GM21367 (cell line): ENCODE measurements at regions not wholly inside any gene's neighbourhood (a gene's known extent, or its start where the extent isn't known, plus 50 kb on each side); places are given as distances from the start of the nearest gene placed in this dataset.
A peak's percentile ranks its signal among the peaks of the same experiment; 100 is the strongest.

ENCODE experiments used
- ATAC-seq: cut with Tn5 transposase; IDR thresholded peaks from one replicate; pipeline ENCODE4 v1.9.1; 2021; ENCODE audit not compliant: unreplicated experiment

- no peak for ATAC-seq
Observed at GRCh38 chr14:71273366-71273765, 366.1 kb downstream of the PCNX1 start.

GRCh38 chr14:71284048-71284447 is 376.8 kb downstream of the PCNX1 start:
- no peak for ATAC-seq

- no peak for ATAC-seq
Observed at GRCh38 chr14:71286126-71286525, 378.9 kb downstream of the PCNX1 start.

- no peak for ATAC-seq
Observed at GRCh38 chr14:71287567-71287966, 380.3 kb downstream of the PCNX1 start.

DNA sequence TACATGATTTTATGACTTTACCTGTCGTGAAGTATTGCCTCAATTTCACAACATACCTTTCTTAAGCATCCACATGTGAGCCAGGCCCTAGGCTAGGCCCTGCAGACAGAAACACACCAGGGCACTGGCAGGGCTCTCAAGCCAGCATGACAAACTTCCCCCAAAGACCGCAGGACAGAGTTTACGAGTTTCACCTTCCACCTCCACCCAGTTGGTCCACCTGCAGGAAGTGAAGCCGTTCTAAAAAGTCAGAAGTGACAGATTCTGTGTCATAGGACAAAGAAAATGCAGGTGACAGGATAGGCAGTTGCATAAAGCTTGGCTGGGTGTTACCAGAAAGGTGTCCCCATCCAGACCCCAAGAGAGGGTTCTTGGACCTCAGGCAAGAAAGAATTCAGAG is 382.3 kb downstream of the PCNX1 start:
- no peak for ATAC-seq

GRCh38 chr14:71290301-71290700 is 383.0 kb downstream of the PCNX1 start:
- no peak for ATAC-seq

- peak; percentile 67 for ATAC-seq
Observed at GRCh38 chr14:71290960-71291466, 383.8 kb downstream of the PCNX1 start.

- ATAC-seq = no peak
Observed at GRCh38 chr14:71296184-71296583, 388.9 kb downstream of the PCNX1 start.

GRCh38 chr14:71300566-71301330 is 393.5 kb downstream of the PCNX1 start:
- ATAC-seq = no peak

GRCh38 chr14:71301611-71302010 is 394.4 kb downstream of the PCNX1 start:
- ATAC-seq = no peak

DNA sequence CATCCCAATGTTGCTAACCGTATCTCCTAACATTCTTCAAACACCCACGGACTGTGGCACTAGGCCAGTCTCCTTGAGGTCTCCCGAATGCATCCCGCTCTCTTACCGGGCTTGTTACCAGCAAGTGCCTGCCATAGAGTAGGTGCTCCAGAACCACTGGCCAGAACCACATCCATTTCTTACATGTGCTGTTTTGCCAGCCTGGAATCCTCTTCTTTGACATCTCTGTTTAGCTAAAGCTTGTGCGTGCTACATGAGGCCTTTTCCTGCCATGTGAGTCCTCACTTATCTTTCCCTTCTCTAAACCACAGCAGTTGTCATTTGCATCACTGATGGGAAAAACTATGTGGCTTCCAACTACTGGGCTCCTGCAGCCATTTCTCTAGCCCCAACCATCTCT is 397.4 kb downstream of the PCNX1 start:
- no peak for ATAC-seq

- ATAC-seq = no peak
Observed at GRCh38 chr14:71308671-71309070, 401.4 kb downstream of the PCNX1 start.

DNA sequence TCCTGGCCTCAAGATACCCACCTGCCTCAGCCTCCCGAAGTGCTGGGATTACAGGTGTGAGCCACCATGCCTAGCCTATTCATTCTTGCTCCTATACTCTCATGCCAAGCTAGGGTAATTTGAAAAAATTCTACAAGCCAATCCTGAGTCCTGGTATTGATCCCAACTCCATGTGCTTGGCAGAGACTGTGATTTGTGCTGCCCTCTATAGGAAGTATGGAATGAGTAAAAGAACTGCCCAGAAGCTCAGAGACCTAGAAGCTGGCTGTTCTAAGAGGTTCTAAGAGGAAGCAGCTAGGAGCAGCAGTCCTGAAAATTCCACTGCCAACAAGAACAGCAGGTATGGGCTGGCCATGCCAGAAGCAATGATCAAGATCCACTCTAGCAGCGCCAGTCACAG is 402.5 kb downstream of the PCNX1 start:
- ATAC-seq = no peak

- no peak for ATAC-seq
Observed at GRCh38 chr14:71311061-71311460, 403.8 kb downstream of the PCNX1 start.

DNA sequence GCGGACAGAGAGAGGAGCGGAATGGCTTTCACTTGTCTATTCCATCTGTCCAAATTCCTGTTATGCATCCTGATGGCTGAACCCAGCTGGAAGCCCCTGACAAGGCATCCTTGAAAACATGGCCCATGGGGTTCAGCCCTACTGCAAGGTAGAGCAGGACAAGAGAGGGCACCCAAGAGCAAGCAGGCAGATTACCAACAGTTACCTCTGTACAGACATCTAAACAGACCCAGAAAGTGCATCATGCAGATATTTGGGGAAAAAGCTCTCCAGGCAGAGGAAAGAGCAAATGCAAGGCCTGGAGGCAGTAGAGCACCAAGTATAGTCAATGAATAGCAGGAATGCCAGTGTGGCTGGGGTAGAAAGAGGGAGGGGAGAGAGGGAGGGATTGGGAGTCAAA is 407.5 kb downstream of the PCNX1 start:
- no peak for ATAC-seq

DNA sequence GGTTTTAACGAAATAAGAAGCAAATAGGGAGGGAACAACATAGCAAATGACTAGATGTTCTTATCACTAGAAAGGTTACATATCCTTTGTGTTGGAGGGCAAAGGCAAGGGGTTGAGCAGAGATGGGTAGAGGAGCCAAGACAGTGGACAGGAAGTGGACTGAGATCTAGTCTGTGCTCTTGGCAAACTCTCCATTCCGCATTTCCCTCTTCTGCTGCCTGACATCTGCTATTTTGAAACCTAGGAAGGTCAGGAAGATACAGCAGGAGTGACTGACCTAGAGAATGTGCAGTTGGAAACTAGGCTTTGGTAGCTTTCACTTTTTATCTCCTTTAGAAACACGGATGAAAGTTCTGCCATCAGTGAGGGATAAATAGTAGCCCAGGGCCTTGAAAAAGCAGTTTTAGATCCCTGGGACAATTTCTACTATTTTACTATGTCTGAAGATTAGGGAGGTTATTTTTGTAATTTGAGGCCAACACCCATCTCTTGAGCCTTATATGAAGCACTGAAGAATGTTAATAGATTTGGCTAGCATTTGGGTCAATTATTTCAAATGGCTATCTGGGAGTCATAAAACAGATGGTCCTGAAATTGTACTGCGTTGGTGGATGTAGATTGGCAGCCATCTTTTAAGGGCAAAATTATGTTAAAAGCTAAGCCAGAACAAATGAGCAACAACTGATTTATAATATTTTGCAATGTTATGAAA is 410.3 kb downstream of the PCNX1 start:
- ATAC-seq = no peak

DNA sequence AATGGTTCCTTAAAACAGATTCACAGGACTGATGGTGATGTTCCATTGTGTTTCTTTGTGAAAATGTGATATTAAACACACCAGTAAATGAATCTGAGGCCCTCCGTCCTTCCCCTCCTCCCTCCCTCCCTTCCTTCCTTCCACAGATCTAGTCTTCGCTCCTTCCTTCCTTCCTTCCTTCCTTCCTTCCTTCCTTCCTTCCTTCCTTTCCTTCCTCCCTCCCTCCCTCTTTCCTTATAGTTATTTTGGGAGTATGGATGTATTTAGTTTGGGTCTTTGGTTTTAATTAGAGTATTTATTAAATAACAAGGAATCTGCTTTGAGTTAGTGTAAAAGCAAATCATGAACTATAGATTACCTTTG is 410.8 kb downstream of the PCNX1 start:
- ATAC-seq = no peak

DNA sequence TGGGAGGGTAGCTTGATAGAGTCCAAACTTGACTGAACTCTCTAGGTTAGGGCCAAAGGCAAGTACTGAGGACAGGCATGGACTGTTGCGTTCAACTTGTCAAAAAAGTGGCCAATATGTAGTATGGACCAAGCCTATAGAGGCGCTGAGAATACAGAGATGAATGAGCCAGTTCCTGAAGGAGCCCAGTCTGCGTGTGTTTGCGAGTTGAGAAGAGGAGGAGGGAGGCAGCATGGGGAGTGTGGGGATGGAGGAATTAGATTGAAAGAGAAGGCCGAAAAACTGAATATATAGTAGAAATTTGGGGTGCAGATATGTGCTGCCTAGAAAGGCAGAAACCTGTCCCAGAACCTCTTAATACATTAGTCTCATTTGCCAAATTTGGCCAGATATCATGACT is 412.4 kb downstream of the PCNX1 start:
- ATAC-seq = no peak

- peak; percentile 62 for ATAC-seq
Observed at GRCh38 chr14:71320107-71320733, 413.0 kb downstream of the PCNX1 start, which contains the start of gene SIPA1L1. Gene SIPA1L1 (plus strand): TSS chr14:71320476.

DNA sequence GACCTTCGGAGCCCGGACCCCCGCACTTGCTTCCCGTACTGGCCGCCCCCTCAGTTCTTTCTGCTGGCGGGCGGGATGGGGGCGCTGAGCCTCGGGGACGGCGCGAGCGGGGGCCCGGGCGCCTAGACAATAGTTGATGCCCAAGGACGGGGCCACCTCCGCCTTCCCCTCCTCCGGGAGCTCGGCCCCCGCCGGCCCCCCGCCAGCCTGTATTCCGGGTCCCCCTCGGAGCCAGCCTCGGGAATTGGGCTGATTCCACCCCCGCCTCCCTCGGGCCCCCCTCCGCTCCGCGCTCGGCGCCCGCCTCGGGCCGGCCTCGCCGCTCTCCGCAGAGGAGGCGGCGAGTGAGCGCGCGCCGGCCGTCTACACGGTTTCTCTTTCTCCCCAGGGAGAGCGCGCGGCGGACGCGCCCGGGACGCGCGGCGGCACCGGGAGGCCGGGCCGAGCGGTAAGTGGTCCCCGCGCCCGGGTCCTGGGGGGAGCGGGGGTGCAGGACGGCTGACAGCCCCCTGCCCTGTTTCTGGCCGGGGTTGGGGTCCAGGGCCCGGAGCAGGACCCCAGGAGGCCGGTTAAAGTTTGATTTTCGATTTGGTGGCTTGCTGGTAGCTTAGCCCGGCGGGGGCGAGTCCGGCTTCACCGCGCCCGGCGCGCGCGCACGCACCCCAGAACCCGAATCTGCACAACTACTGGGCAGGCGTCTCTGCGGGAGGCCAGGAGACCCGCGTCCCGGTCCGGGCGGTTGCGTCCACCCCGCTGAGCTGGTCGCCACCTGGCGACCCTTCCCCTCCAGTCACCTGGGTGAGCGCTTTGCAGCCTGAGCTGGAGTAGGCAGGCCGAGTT is 413.7 kb downstream of the PCNX1 start:
- ATAC-seq = peak; percentile 14
